Adipose tissue (tissue), 3 donors: ENCODE measurements at regions not wholly inside any gene's neighbourhood (a gene's known extent, or its start where the extent isn't known, plus 50 kb on each side); places are given as distances from the start of the nearest gene placed in this dataset.
"Not testable (repeated sequence)": the region's sequence is repeated elsewhere in the genome, so short reads cannot be mapped to it uniquely, and the experiment has no call there.

ENCODE experiments used
- H3K27ac ChIP-seq: one replicate; pipeline ENCODE4 v1.5.1; 2013; ENCODE audit warnings: low read depth, low read length
- WGBS, 3 donors: extraction: QIAGEN DNeasy Blood & Tissue Kit; methylation state at CpG; one replicate each; pipeline ENCODE4 v1.1.7; 2013; 5-methylcytosine and 5-hydroxymethylcytosine counted together
- donor health status: healthy with polysubstance abuse.
- donor health status: Bipolar disorder and iron deficiency.
- donor health status: healthy.

GRCh38 chr9:13470836-13471235 is 191.3 kb upstream of the MPDZ start:
- WGBS, 3 donors, result 72 to 82% (median 77%) methylated on average over 3 of the region's 3 CpGs
- H3K27ac ChIP-seq, result no peak overlapping the region

DNA sequence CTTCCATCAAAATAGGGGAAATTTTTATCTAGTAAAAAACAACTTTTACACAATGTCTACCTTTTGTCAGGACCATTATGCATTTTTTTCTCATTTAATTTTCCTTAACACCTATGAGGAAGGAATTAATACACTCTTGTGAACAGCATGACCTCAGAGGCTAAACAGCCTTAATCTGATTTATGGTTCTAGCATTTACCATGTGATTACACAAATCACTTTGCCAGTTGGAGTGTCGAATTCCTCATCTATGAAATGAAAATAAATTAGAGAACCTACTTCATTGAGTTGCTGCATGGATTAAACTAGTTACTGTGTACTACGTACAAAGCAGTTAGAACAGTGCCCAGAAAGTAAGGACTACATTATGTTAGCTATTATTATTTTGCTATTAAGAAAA is 187.7 kb upstream of the MPDZ start:
- H3K27ac ChIP-seq, result no peak overlapping the region
- WGBS, 3 donors, result 45 to 51% (median 45%) methylated on average over 2 of the region's 2 CpGs

- H3K27ac ChIP-seq, result no peak overlapping the region
- 65 to 68% (median 67%) methylated on average over 4 of the region's 4 CpGs for WGBS, 3 donors
Measured at GRCh38 chr9:13461414-13461991, 182.0 kb upstream of the MPDZ start.

DNA sequence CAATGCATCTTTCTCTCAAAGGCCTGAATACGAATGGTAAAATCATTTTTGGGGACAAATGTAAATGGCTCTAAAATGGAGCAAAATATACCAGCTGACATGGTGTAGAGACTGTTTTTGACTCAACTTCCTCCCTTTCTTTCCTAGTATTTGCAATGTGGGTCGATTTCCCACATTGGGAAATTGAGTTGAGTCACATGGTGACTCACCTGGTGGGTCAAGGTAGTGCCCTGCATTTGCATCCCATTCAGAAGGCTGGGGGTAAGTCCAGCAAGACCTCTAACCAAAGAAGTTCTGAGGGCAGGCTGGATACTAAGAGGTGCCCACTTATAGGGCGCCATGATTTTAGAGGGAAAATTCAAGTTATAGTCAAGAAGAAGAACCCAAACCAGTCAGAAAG is 179.6 kb upstream of the MPDZ start:
- no peak overlapping the region for H3K27ac ChIP-seq
- 50 to 80% (median 51%) methylated on average over 3 of the region's 3 CpGs for WGBS, 3 donors

GRCh38 chr9:13457795-13458194 is 178.3 kb upstream of the MPDZ start:
- H3K27ac ChIP-seq, result no peak overlapping the region

DNA sequence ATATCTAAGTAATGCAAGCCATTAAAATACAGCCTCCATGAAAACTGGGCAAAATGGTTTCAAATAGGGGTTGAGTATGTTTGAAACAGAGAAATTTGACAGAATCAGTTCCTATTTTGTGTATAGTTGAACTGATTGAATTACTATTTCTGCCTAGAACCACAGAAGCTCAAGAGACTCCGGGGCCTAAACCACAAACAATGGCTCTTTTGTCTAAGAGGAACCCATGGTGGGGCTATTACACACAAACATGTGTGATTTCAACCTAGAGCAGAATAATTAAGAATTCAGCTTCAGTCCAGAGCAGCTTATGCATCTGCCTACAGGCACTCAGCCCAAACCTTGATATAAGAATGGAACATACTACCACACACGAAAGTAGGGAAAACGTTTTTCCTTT is 171.2 kb upstream of the MPDZ start:
- H3K27ac ChIP-seq, result no peak overlapping the region
- WGBS, 3 donors, result 64 to 72% (median 66%) methylated on average over 3 of the region's 3 CpGs

More at GRCh38 chr9:13457795-13458194, 178.3 kb upstream of the MPDZ start:
- 88 to 98% (median 92%) methylated on average over 1 of the region's 1 CpG for WGBS, 3 donors

DNA sequence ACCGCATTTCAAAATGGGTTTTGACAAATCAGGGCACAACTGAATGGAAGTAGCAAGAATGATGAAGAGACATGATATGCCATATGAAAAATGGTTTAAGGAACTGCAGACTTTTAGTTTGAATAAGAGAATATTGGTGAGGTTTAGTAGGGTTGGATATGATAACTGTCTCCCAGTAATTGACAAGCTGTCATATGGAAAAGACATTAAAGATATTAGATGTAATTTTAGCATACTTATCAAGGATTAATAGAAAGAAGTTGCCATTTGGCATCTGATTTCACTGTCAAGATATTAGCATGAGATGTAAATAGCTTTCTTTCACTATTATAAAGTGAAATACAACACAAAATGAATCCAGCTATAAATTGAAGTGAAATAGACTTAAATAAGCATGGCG is 169.0 kb upstream of the MPDZ start:
- WGBS, 3 donors, result 81 to 87% (median 83%) methylated on average over 2 of the region's 2 CpGs
- no peak overlapping the region for H3K27ac ChIP-seq

DNA sequence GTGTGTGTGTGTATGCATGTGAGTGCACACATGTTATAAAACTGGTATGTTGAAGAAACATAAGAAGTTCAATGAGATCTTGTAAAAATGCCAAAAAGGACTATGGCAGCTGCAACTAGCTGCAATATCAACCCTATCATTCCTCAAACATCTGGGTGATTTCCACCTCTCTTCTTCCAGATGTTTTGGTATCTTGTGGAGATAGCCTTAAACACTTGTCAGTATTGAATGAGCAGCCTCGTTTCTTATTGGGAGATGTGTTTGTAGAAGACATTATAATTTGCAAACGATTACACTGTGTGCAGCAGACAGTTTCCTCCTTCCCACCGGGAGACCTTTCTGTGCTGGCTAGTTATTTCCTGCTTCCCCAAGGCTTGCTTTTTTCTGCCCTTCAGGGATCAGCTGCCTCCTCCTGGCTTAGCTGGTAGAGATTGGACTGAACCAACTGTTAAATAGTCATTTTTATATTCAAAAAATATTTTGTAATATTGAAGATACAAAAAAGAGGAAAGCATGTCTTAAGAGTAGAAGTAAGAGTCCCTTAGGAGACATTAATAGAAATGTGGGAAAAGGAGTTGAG is 168.4 kb upstream of the MPDZ start:
- WGBS, 3 donors, result 7 to 12% (median 10%) methylated on average over 3 of the region's 3 CpGs
- no peak overlapping the region for H3K27ac ChIP-seq

GRCh38 chr9:13446938-13447842 is 167.7 kb upstream of the MPDZ start:
- WGBS, 3 donors, result 38 to 47% (median 41%) methylated on average over 5 of the region's 5 CpGs
- no peak overlapping the region for H3K27ac ChIP-seq

- no peak overlapping the region for H3K27ac ChIP-seq
- 62 to 74% (median 74%) methylated on average over 8 of the region's 8 CpGs for WGBS, 3 donors
Measured at GRCh38 chr9:13446286-13446937, 166.9 kb upstream of the MPDZ start.

DNA sequence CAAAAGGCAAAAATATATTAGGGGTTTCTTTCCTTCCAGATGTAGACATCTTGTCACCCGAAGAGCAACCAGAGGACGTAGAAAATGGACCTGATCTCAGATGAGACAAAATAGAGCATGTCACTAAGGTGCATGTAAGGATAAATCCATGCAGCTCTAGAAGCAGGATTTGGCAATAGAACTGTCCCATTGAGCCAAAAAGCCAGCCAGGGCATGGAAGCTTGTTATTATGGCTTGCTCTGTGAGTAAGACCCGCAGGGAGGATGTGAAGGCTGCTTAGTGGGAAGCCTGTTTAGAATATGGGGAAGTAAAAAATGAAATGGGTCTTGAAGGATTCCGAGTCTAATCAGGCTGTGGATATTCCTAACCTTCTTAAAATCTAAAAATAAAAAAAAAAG is 165.6 kb upstream of the MPDZ start:
- WGBS, 3 donors, result 35 to 65% (median 42%) methylated on average over 4 of the region's 4 CpGs
- no peak overlapping the region for H3K27ac ChIP-seq

DNA sequence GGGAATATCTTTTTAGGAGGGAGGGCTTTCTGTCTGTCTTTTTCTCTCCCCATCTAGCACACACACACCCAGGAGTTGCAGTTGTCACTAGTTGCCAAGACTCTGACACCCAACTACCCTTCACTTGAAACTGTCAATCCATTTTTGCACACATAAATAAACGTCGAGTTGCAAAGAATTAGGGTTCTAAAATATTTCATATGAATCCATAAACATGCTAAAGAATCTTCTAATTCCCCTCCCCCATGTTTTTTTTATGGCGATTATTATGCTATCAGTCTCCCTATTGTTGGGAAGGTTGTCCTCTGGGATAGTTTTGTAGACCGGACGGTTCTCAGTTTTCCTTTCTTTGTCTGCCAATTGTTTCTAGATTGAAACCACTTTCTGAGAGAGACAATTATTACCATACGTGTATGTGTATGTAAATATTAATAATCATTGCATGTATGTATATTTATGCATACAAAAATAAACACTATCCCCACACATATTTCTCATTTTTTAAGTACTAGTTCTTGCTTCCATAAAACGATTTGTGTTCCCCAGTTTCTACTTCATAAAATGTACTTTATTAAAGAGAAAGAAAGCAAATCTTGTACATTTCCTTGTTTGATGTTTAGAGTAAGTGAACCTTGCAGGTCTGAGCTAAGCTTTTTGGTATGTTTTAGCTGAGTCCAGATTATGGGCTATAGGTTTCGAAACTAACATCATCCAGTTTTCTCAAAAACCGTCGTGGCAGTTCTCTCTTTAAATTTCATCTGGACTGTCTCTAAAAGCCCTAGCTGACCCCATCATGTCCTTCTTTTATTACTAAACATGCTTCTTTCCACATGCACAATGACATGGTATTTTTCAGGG is 165.0 kb upstream of the MPDZ start:
- 48 to 65% (median 56%) methylated on average over 10 of the region's 10 CpGs for WGBS, 3 donors
- H3K27ac ChIP-seq, result no peak overlapping the region

GRCh38 chr9:13443346-13444244 is 164.1 kb upstream of the MPDZ start:
- H3K27ac ChIP-seq, result no peak overlapping the region
- 62 to 75% (median 71%) methylated on average over 18 of the region's 18 CpGs for WGBS, 3 donors

DNA sequence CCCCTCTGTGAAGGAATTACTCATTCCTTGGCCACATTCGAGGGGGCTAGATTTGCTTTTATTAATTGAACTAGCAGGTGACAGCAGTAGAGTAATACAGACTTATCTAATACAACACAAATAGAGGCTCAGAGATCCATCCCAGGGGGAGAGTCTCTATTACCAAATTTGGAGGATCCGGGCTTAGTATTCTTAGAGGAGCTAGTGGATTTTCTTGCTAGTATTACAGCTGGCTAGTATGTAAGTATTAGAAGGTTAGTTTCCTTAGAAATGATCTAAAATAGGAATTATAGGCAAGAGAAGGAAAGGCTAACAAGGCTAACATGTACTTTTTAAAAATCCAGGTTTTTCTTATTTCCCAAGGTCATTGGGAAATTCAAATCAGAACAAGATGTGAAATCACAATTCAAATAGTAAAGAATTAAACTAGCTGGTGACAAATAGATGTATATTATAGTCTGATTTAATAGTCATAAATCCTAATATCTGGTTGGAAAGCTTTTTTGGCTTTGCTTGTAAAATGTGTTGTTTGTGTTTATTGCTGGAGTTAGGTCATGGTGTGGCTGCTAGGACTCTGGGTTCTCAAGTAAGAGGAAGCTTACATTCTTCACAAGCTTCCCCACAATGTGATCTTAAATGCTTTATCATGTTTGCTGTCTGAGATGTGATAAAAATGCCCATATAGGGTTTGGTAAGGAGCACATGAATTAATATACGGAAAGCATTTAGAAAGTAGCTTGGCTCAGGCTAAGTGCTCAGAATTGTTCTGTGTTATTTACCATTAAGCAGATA is 160.4 kb upstream of the MPDZ start:
- WGBS, 3 donors, result 80 to 86% (median 82%) methylated on average over 3 of the region's 3 CpGs
- H3K27ac ChIP-seq, result no peak overlapping the region

- H3K27ac ChIP-seq, result no peak overlapping the region
- 53 to 74% (median 67%) methylated on average over 1 of the region's 1 CpG for WGBS, 3 donors
Measured at GRCh38 chr9:13437866-13438265, 158.4 kb upstream of the MPDZ start.

- WGBS, 3 donors, result 67 to 100% (median 79%) methylated on average over 1 of the region's 1 CpG
Measured at GRCh38 chr9:13436591-13436990, 157.1 kb upstream of the MPDZ start.

GRCh38 chr9:13433453-13433852 is 154.0 kb upstream of the MPDZ start:
- not testable (repeated sequence) for H3K27ac ChIP-seq
- WGBS, 3 donors, result 93 to 97% (median 96%) methylated on average over 4 of the region's 4 CpGs

More at GRCh38 chr9:13436591-13436990, 157.1 kb upstream of the MPDZ start:
- H3K27ac ChIP-seq, result no peak overlapping the region
